Thyroid gland (tissue), 4 donors: ENCODE measurements at regions not wholly inside any gene's neighbourhood (a gene's known extent, or its start where the extent isn't known, plus 50 kb on each side); places are given as distances from the start of the nearest gene placed in this dataset.

Source experiments
- CTCF ChIP-seq, 6 experiments: fragments of 200-600 bp in 3 of 6; fragments of 450-650 bp in 3 of 6; sonication (generic) in 3 of 6; IDR thresholded peaks; one replicate each; pipeline ENCODE4 v1.5.1; 2016 to 2019; ENCODE audit warnings: antibody characterized with exemption in 6 of 6, mild to moderate bottlenecking in 2 of 6, inconsistent platforms in 1 of 6, moderate library complexity in 1 of 6
- POLR2A ChIP-seq, 2 donors: fragments of 450-650 bp; IDR thresholded peaks; one replicate each; pipeline ENCODE4 v1.6.1; 2017; ENCODE audit warnings: antibody characterized with exemption in 2 of 2, mild to moderate bottlenecking in 2 of 2, moderate library complexity in 1 of 2

DNA sequence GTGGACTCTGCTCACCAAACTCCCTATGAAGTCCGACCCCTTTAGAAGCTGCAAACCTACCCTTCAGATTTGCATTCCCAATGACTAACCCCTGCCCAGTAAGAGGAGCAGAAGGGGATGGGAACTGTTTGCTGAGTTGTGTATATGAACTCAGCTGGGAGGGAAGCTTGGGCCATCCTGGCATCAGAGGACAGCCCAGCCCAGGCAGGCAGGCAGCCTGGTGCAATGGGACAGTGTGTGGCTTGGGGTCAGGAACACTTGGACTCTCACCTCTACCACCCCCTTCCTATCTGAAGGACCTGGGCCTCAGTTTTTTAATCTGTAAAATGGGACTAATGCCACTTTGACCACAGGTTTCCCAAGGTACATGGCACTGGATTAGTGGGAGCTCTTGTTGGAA lies 147.4 kb upstream of the GPR26 start:
- TF ChIP-seq CTCF (IDR thresholded peaks at IDR 0.05) (no peak), POLR2A (IDR thresholded peaks at IDR 0.05) (no peak)
